ENCODE measurements at regions not wholly inside any gene's neighbourhood (a gene's known extent, or its start where the extent isn't known, plus 50 kb on each side); places are given as distances from the start of the nearest gene placed in this dataset.
"Not testable (repeated sequence)": the region's sequence is repeated elsewhere in the genome, so short reads cannot be mapped to it uniquely, and the experiment has no call there.

GRCh38 chr5:130627145-130627544, 537.9 kb downstream of the HINT1 start:
- Histone ChIP-seq H3K4me3 (ENCODE audit: low read depth in 1 of 2, low read length in 2 of 2) (no peak overlapping the region), H3K27me3 (ENCODE audit: control insufficient read depth in 1 of 2, insufficient read depth in 2 of 2, low read length in 2 of 2) (no peaks in the 10 kb centered on the region)

GRCh38 chr5:130624805-130625204, 540.3 kb downstream of the HINT1 start:
- H3K4me3 ChIP-seq (ENCODE audit: low read depth in 1 of 2, low read length in 2 of 2), result no peak overlapping the region
- no peaks in the 10 kb centered on the region for H3K27me3 ChIP-seq (ENCODE audit: control insufficient read depth in 1 of 2, insufficient read depth in 2 of 2, low read length in 2 of 2)
- H3K27ac ChIP-seq (ENCODE audit: low read depth, low read length), result no peak overlapping the region
- no peak overlapping the region for H3K9ac ChIP-seq (ENCODE audit: low read length)
- no peaks in the 10 kb centered on the region for H3K4me1 ChIP-seq (ENCODE audit: insufficient read depth, low read length)
- H3K36me3 ChIP-seq (ENCODE audit: insufficient read depth, low read length), result no peaks in the 10 kb centered on the region
- no peaks in the 10 kb centered on the region for H3K9me3 ChIP-seq (ENCODE audit: low read length)

More at GRCh38 chr5:130627145-130627544, 537.9 kb downstream of the HINT1 start:
- Histone ChIP-seq H3K36me3 (ENCODE audit: insufficient read depth, low read length) (no peaks in the 10 kb centered on the region), H3K27ac (ENCODE audit: low read depth, low read length) (no peak overlapping the region), H3K4me1 (ENCODE audit: insufficient read depth, low read length) (no peaks in the 10 kb centered on the region), H3K9me3 (ENCODE audit: low read length) (no peaks in the 10 kb centered on the region), H3K9ac (ENCODE audit: low read length) (no peak overlapping the region)

- no peaks in the 10 kb centered on the region for H3K9me3 ChIP-seq (ENCODE audit: low read length)
Measured at GRCh38 chr5:130616161-130616560, 548.9 kb downstream of the HINT1 start.

GRCh38 chr5:130605234-130605633, 559.8 kb downstream of the HINT1 start:
- no peaks in the 10 kb centered on the region for H3K4me1 ChIP-seq (ENCODE audit: insufficient read depth, low read length)
- H3K36me3 ChIP-seq (ENCODE audit: insufficient read depth, low read length), result no peaks in the 10 kb centered on the region
- H3K27me3 ChIP-seq (ENCODE audit: control insufficient read depth in 1 of 2, insufficient read depth in 2 of 2, low read length in 2 of 2), result no peaks in the 10 kb centered on the region
- no peaks in the 10 kb centered on the region for H3K9me3 ChIP-seq (ENCODE audit: low read length)
- H3K27ac ChIP-seq (ENCODE audit: low read depth, low read length), result no peak overlapping the region
- no peak overlapping the region for H3K4me3 ChIP-seq (ENCODE audit: low read depth in 1 of 2, low read length in 2 of 2)
- no peak overlapping the region for H3K9ac ChIP-seq (ENCODE audit: low read length)

More at GRCh38 chr5:130616161-130616560, 548.9 kb downstream of the HINT1 start:
- no peaks in the 10 kb centered on the region for H3K4me1 ChIP-seq (ENCODE audit: insufficient read depth, low read length)
- no peak overlapping the region for H3K9ac ChIP-seq (ENCODE audit: low read length)
- H3K4me3 ChIP-seq (ENCODE audit: low read depth in 1 of 2, low read length in 2 of 2), result no peak overlapping the region
- no peaks in the 10 kb centered on the region for H3K27me3 ChIP-seq (ENCODE audit: control insufficient read depth in 1 of 2, insufficient read depth in 2 of 2, low read length in 2 of 2)
- H3K36me3 ChIP-seq (ENCODE audit: insufficient read depth, low read length), result no peaks in the 10 kb centered on the region
- no peak overlapping the region for H3K27ac ChIP-seq (ENCODE audit: low read depth, low read length)

- H3K9ac ChIP-seq (ENCODE audit: low read length); H3K4me1 ChIP-seq (ENCODE audit: insufficient read depth, low read length); H3K4me3 ChIP-seq (ENCODE audit: low read depth in 1 of 2, low read length in 2 of 2); H3K27ac ChIP-seq (ENCODE audit: low read depth, low read length); H3K27me3 ChIP-seq (ENCODE audit: control insufficient read depth in 1 of 2, insufficient read depth in 2 of 2, low read length in 2 of 2); H3K36me3 ChIP-seq (ENCODE audit: insufficient read depth, low read length); H3K9me3 ChIP-seq (ENCODE audit: low read length): not testable (repeated sequence)
Measured at GRCh38 chr5:130596647-130597046, 568.4 kb downstream of the HINT1 start.

GRCh38 chr5:130580264-130580663, 584.8 kb downstream of the HINT1 start:
- H3K4me1 ChIP-seq (ENCODE audit: insufficient read depth, low read length), result no peaks in the 10 kb centered on the region
- H3K36me3 ChIP-seq (ENCODE audit: insufficient read depth, low read length), result no peaks in the 10 kb centered on the region
- no peak overlapping the region for H3K9ac ChIP-seq (ENCODE audit: low read length)
- no peaks in the 10 kb centered on the region for H3K9me3 ChIP-seq (ENCODE audit: low read length)
- no peaks in the 10 kb centered on the region for H3K27me3 ChIP-seq (ENCODE audit: control insufficient read depth in 1 of 2, insufficient read depth in 2 of 2, low read length in 2 of 2)
- no peak overlapping the region for H3K27ac ChIP-seq (ENCODE audit: low read depth, low read length)
- no peak overlapping the region for H3K4me3 ChIP-seq (ENCODE audit: low read depth in 1 of 2, low read length in 2 of 2)

GRCh38 chr5:130578354-130578753, 586.7 kb downstream of the HINT1 start:
- H3K27me3 ChIP-seq (ENCODE audit: control insufficient read depth in 1 of 2, insufficient read depth in 2 of 2, low read length in 2 of 2), result no peaks in the 10 kb centered on the region
- no peak overlapping the region for H3K4me3 ChIP-seq (ENCODE audit: low read depth in 1 of 2, low read length in 2 of 2)
- no peak overlapping the region for H3K9ac ChIP-seq (ENCODE audit: low read length)
- no peaks in the 10 kb centered on the region for H3K36me3 ChIP-seq (ENCODE audit: insufficient read depth, low read length)
- no peaks in the 10 kb centered on the region for H3K4me1 ChIP-seq (ENCODE audit: insufficient read depth, low read length)
- no peaks in the 10 kb centered on the region for H3K9me3 ChIP-seq (ENCODE audit: low read length)
- H3K27ac ChIP-seq (ENCODE audit: low read depth, low read length), result no peak overlapping the region

- Histone ChIP-seq H3K9me3 (ENCODE audit: low read length) (no peaks in the 10 kb centered on the region), H3K9ac (ENCODE audit: low read length) (no peak overlapping the region), H3K36me3 (ENCODE audit: insufficient read depth, low read length) (no peaks in the 10 kb centered on the region), H3K27ac (ENCODE audit: low read depth, low read length) (no peak overlapping the region), H3K4me1 (ENCODE audit: insufficient read depth, low read length) (no peaks in the 10 kb centered on the region), H3K27me3 (ENCODE audit: control insufficient read depth in 1 of 2, insufficient read depth in 2 of 2, low read length in 2 of 2) (no peaks in the 10 kb centered on the region), H3K4me3 (ENCODE audit: low read depth in 1 of 2, low read length in 2 of 2) (no peak overlapping the region)
Measured at GRCh38 chr5:130571076-130571475, 594.0 kb downstream of the HINT1 start.

GRCh38 chr5:130568791-130569190, 596.3 kb downstream of the HINT1 start:
- Histone ChIP-seq H3K4me1 (ENCODE audit: insufficient read depth, low read length) (no peaks in the 10 kb centered on the region), H3K4me3 (ENCODE audit: low read depth in 1 of 2, low read length in 2 of 2) (no peak overlapping the region)

GRCh38 chr5:130555429-130555828, 609.6 kb downstream of the HINT1 start:
- Histone ChIP-seq H3K27ac (ENCODE audit: low read depth, low read length) (no peak overlapping the region), H3K4me3 (ENCODE audit: low read depth in 1 of 2, low read length in 2 of 2) (no peak overlapping the region), H3K9me3 (ENCODE audit: low read length) (no peaks in the 10 kb centered on the region), H3K27me3 (ENCODE audit: control insufficient read depth in 1 of 2, insufficient read depth in 2 of 2, low read length in 2 of 2) (no peaks in the 10 kb centered on the region), H3K9ac (ENCODE audit: low read length) (no peak overlapping the region), H3K36me3 (ENCODE audit: insufficient read depth, low read length) (no peaks in the 10 kb centered on the region), H3K4me1 (ENCODE audit: insufficient read depth, low read length) (no peaks in the 10 kb centered on the region)

More at GRCh38 chr5:130568791-130569190, 596.3 kb downstream of the HINT1 start:
- Histone ChIP-seq H3K9ac (ENCODE audit: low read length) (no peak overlapping the region), H3K27me3 (ENCODE audit: control insufficient read depth in 1 of 2, insufficient read depth in 2 of 2, low read length in 2 of 2) (no peaks in the 10 kb centered on the region), H3K36me3 (ENCODE audit: insufficient read depth, low read length) (no peaks in the 10 kb centered on the region), H3K27ac (ENCODE audit: low read depth, low read length) (no peak overlapping the region), H3K9me3 (ENCODE audit: low read length) (no peaks in the 10 kb centered on the region)

GRCh38 chr5:130550562-130550928, 614.5 kb downstream of the HINT1 start:
- H3K27me3 ChIP-seq (ENCODE audit: control insufficient read depth in 1 of 2, insufficient read depth in 2 of 2, low read length in 2 of 2), result no peaks in the 10 kb centered on the region
- H3K9me3 ChIP-seq (ENCODE audit: low read length), result no peaks in the 10 kb centered on the region
- no peaks in the 10 kb centered on the region for H3K36me3 ChIP-seq (ENCODE audit: insufficient read depth, low read length)
- no peaks in the 10 kb centered on the region for H3K4me1 ChIP-seq (ENCODE audit: insufficient read depth, low read length)
- no peak overlapping the region for H3K27ac ChIP-seq (ENCODE audit: low read depth, low read length)
- H3K4me3 ChIP-seq (ENCODE audit: low read depth in 1 of 2, low read length in 2 of 2), result no peak overlapping the region
- H3K9ac ChIP-seq (ENCODE audit: low read length), result no peak overlapping the region

- Histone ChIP-seq H3K4me3 (ENCODE audit: low read depth in 1 of 2, low read length in 2 of 2) (no peak overlapping the region), H3K9me3 (ENCODE audit: low read length) (no peaks in the 10 kb centered on the region), H3K27me3 (ENCODE audit: control insufficient read depth in 1 of 2, insufficient read depth in 2 of 2, low read length in 2 of 2) (no peaks in the 10 kb centered on the region), H3K36me3 (ENCODE audit: insufficient read depth, low read length) (no peaks in the 10 kb centered on the region), H3K27ac (ENCODE audit: low read depth, low read length) (no peak overlapping the region), H3K4me1 (ENCODE audit: insufficient read depth, low read length) (no peaks in the 10 kb centered on the region), H3K9ac (ENCODE audit: low read length) (no peak overlapping the region)
Measured at GRCh38 chr5:130549884-130550561, 615.0 kb downstream of the HINT1 start.

All from muscle layer of colon (tissue), 2 donors.